HG02981 (cell line): ENCODE measurements at regions not wholly inside any gene's neighbourhood (a gene's known extent, or its start where the extent isn't known, plus 50 kb on each side); places are given as distances from the start of the nearest gene placed in this dataset.
"Not testable (repeated sequence)": the region's sequence is repeated elsewhere in the genome, so short reads cannot be mapped to it uniquely, and the experiment has no call there.

Source experiments
- ATAC-seq: cut with Tn5 transposase; IDR thresholded peaks from one replicate; pipeline ENCODE4 v1.9.1; 2021; ENCODE audit warnings: mild to moderate bottlenecking, moderate library complexity; ENCODE audit not compliant: unreplicated experiment

DNA sequence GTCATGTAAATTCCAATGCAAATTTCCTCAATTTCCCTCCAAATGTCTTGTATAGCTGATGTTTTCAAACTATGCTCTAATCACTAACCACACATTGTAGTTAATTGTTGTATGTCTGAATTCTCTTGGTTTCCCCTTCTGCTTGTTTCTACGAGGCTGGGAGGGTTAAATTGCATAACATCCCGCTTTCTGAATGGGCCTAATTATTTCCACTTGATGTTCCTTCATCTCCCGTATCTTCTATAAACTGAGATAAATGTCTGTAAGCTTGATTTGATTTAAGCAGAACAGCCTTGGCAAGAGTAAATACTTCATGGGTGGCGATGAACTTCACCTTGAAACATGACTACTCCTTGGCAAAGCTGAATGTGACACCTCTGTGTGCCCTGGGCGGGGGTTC lies 72.2 kb downstream of the SERINC2 start:
- ATAC-seq: no peak

DNA sequence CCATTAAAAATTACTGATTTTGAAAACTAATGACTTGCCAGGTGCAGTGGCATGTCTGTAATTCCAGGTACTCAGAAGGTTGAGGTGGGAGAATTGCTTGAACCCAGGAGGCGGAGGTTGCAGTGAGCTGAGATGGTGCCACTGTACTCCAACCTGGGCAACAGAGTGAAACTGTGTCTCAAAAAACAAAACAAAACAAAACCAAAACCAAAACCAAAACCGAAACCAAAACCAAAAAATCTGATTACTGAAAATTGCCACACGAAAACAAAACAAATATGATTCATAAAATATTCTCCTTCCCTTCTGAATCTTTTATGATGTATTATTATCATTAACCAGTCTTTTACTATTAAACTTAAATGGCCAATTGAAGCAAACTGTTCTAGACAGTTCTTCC lies 74.1 kb downstream of the SERINC2 start:
- no peak for ATAC-seq

DNA sequence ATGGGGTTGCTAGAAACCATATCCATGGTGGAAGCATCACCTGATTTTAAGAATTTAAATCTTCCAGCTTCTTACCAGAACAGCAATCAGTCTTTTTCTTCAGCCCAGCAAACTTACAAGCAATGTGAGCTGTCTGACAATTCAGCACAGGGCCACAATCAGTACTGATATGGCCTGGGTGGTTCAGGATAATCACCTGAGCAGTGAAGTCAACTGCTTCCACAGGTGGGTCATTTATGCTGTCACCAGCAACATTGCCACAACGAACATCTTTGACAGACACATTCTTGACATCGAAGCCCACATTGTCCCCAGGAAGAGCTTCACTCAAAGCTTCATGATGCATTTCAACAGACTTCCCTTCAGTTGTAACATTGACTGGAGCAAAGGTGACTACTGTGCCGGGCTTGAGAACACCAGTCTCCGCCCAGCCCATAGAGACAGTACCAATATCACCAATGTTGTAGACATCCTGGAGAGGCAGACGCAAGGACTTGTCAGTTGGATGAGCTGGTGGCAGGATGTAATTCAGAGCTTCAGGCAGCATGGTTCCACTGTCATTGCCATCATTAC lies 74.8 kb downstream of the SERINC2 start:
- ATAC-seq: no peak

DNA sequence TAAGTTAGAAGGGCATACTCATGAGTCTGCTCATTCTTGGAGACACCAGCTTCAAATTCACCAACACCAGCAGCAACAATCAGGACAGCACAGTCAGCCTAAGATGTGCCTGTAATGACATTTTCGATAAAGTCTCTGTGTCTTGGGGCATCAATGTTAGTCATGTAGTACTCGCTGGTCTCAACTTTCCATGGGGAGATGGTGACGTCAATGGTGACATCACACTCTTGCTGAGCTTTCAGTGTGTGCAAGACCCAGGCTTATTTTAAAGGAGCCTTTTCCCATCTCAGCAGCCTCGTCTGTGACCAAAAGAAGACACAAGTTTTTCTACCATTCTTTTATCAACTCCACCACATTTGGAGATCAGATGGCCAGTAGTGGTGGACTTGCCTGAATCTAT lies 75.5 kb downstream of the SERINC2 start:
- no peak for ATAC-seq

DNA sequence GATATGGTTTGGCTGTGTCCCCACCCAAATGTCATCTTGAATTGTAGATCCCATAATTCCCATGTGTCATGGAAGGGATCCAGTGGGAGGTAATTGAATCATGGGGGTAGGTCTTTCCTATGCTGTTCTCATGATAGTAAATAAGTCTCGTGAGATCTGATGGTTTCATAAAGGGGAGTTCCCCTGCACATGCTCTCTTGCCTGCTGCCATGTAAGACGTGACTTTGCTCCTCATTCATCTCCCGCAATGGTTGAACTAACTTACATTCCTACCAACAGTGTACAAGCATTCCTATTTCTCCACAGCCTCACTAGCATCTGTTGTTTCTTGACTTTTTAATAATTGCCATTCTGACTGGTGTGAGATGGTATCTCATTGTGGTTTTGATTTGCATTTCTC lies 76.6 kb downstream of the SERINC2 start:
- not testable (repeated sequence) for ATAC-seq

DNA sequence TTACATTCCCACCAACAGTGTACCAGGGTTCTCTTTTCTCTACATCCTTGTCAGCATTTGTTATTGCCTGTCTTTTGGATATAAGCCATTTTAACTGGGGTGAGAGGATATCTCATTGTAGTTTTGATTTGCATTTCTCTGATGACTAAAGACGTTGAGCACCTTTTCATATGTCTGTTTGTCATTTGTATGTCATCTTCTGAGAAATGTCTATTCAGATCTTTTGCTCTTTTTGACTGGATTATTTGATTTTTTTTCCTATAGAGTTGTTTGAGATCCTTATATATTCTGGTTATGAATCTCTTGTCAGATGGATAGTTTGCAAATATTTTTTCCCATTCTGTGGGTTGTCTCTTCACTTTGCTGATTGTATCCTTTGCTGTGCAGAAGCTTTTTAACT lies 77.6 kb downstream of the SERINC2 start:
- not testable (repeated sequence) for ATAC-seq

DNA sequence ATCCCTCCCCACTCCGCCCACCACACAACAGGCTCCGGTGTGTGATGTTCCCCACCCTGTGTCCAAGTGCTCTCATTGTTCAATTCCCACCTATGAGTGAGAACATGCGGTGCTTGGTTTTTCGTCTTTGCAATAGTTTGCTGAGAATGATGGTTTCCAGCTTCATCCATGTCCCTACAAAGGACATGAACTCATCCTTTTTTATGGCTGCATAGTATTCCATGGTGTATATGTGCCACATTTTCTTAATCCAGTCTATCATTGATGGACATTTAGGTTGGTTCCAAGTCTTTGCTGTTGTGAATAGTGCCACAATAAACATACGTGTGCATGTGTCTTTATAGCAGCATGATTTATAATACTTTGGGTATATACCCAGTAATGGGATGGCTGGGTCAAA lies 81.0 kb upstream of the TINAGL1 start:
- not testable (repeated sequence) for ATAC-seq

DNA sequence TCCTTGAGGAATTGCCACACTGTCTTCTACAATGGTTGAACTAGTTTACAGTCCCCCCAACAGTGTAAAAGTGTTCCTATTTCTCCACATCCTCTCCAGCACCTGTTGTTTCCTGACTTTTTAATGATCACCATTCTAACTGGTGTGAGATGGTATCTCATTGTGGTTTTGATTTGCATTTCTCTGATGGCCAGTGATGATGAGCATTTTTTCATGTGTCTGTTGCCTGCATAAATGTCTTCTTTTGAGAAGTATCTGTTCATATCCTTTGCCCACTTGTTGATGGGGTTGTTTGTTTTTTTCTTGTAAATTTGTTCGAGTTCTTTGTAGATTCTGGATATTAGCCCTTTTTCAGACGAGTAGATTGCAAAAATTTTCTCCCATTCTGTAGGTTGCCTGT lies 80.5 kb upstream of the TINAGL1 start:
- not testable (repeated sequence) for ATAC-seq

DNA sequence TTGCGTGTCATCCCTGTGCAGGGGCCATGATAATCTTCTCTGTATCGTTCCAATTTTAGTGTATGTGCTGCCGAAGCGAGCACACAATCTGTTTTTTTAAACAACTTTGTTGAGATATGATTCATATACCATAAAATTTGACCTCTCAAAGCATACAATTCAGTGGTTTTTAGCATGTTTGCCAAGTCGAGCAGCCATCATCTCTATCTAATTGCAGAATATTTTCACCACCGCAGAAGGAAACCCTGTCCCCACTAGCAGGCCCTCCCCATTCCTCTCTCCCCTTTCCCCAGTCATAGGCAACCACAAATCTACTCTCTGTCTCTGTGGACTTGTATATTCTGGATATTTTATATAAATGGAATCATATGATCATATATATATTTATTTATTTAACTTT lies 78.7 kb upstream of the TINAGL1 start:
- ATAC-seq: no peak

DNA sequence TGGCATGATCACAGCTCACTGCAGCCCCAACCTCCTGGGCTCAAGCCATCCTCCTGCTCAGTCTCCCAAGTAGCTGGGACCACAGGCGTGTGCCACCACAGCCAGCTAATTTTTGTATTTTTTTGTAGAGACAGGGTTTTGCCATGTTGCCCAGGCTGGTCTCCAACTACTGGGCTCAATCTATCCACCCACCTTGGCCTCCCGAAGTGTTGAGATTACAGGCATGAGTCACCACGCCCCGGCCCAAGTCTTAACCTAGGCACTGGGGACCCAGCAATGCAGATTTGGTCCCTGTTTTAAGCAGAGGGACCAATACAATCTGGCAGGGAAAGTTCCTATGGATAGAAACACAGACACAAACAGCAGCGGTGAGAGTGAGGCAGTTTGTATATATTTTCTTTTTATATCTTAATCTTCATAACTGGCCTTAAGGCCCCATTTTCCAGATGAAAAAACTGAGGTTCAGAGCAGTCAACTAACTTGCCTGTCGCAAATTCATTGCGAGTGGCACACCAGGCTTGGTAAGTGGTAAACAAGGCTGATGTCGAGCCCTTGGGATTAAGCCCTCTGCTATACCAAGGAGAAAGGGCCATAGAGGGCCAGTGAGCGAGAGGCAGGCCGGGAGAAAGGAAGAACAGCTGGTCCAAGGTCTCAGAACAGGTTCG lies 77.8 kb upstream of the TINAGL1 start:
- ATAC-seq: no peak

DNA sequence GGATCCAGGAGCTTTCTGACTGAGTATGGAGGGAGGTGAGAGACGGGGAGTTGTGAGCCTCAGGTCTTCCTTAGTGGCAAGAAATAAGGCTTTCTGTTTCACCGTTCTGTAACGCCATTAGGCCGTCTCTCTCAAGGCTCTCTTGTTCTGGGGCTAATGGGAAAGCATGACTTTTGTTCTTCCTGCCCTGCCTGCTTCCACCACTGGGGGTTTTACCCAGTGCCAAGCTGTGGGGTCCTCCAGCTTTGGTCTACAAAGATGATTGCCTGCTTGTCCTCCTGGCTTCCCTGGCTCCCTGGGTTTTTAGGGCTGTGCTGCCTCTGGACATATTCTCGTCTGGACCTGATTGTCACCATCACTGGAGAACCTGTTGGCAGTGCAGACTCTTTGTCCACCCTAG lies 74.8 kb upstream of the TINAGL1 start:
- ATAC-seq: no peak

DNA sequence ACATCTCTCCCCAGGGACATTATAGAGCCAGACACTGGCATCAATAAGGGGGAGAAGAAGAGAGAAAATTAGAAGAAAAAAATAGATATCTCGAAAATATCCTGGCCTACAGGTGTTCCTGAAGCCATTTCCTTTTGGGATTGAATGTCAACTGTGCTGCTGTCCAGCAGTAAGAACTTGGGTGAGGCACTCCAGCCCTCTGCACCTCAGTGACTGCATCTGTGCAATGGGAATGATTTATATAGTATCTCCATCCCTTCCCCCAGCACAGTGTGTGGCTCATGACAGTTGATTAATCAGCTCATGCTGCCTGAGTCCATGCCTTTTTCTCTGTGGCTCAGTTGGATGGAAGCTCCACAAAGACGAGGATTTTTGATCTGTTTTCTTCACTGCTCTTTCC lies 74.1 kb upstream of the TINAGL1 start:
- no peak for ATAC-seq

DNA sequence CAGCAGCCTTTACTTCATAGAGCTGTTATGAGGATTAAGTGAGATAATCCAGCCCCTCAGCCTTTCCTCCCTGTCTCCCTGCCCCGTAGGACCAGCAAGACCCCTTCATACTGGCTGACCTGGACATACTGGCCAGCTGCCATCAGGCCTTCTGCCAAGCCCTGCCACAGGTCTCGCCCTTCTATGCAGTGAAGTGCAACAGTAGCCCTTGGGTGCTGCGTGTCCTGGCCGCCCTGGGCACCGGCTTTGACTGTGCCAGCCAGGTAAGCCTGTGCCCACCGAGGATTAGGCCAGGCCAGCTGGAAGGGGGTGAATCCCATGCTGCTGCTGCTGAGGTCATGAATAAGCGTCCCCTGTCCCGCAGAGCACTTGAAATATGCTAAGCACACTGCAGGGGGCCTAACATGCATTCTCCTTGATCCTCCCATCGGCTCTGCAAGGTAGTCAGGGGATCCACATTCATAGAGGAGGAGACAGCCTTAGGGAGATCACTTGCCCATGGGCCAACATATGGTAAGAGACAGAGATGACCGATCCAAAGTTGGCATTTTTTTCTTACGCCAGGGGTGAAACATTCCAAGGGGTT lies 73.3 kb upstream of the TINAGL1 start:
- no peak for ATAC-seq

DNA sequence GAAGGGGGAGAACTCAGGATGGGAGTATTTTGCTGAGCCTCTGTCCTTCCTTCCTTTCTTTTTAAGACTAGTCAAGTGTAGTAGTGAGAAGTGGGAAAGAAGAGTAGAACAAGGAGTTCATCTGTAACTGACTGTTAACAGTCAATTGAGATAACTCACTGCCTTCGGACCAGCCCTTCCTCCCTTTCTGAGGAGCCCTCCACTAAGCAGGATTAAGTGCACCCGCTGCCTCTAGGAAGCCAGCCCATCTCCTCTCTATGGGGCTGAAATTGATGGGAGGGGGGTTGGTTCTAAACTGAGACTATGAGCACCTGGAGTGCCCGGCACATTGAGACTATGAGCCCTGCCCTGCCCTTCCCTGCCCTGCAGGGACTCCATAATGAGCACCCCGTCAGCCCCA lies 72.7 kb upstream of the TINAGL1 start:
- ATAC-seq: no peak

DNA sequence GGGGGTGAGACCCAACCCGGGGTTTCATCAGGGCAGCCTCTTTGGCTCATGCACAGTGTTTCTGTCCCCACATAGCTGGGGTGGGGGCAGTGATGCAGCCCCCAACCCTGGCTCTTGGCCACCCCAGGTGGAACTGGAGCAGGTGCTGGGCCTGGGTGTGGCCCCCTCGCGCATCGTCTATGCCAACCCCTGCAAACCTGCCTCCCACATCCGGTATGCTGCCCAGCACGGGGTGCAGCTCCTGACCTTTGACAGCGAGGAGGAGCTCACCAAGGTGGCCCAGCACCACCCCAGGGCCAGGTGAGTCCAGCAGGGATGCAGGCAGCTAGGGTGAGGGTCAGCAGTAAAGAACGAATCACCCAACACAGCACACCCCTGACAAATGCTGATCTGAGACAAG lies 72.3 kb upstream of the TINAGL1 start:
- ATAC-seq: no peak

DNA sequence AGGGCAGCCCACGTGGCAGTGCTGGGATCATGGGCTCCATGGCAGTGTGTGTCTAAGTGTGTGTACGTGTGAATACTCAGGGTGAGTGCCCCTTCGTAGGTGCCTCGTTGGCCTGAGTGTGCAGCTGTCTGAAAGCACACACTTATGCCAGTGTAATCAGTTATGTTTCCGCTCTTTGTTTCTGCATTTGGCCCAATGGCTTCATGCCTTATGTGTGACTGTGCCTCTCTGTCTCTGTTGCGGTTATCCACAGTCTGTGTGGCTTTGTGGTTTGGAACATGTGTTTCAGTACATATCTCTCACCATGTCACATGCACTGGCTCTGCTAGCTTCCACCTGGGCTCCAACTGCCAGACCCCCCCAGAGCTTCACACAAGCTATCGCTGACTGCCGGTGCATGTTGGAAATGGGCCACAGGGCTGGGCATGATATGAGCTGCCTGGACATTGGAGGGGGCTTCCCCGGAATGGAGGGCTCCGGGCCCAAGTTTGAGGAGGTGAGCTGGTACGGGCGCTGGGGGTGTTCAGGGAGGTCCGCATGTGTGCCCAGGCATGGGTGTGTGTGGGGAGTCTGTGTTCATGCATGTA lies 70.3 kb upstream of the TINAGL1 start:
- peak; percentile 58 for ATAC-seq

DNA sequence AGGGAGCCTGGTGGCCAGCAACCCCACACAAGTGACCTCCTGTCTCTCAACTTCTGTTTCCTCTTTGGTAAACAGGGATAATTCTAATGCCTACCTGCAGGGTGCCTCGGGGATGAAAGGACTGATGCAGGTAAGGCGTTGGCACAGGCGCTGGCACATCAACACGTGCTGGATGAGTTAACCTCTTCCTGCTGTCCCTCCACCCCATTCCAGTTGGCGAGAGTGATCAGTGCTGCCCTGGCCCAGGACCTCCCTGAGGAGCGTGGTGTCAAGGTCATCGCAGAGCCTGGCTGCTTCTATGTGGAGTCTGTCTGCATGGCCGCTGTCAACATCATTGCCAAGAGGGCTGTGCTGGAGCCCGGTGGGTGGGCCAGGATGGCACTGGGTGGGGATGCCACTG lies 69.1 kb upstream of the TINAGL1 start:
- ATAC-seq: no peak

DNA sequence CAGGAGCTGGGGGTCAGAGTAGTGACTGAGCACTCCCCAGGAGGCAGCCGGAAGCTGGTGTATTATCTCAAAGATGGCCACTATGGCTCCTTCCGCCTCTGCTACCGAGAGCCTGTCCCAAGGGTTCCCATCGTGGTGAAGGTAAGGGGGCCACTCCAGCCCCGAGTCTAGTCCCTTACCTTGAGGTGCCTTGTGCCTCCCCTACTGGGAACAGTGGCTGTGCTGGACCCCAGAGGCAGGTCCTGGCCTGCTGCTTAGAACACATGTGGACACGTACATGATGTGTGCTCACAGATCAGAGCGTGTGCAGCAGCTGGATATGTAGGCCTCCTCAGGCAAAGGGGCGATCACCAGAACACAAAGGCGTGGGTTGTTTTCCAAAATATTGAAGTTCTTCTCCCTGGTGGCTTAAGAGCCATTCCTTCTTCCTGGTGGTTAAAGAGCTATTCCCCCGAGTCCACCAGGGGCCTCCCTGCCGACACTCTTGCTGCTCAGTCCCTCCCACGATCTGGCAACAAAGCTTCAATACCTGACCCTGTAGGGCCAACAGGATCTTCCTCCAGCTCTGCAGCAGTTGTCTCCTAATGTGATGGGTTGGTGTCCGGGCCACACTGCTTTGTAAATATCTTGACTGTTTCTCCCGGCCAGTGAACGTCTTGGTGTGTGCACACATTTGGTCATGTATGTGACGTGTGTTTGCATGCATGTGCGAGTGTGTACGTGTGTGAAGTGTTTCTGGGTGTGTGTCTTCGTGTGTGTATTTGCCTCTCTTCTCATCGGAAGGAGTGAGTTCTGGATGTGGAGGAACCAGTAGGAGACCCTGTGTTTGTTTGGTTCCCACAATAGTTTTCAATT lies 68.4 kb upstream of the TINAGL1 start:
- ATAC-seq: no peak

DNA sequence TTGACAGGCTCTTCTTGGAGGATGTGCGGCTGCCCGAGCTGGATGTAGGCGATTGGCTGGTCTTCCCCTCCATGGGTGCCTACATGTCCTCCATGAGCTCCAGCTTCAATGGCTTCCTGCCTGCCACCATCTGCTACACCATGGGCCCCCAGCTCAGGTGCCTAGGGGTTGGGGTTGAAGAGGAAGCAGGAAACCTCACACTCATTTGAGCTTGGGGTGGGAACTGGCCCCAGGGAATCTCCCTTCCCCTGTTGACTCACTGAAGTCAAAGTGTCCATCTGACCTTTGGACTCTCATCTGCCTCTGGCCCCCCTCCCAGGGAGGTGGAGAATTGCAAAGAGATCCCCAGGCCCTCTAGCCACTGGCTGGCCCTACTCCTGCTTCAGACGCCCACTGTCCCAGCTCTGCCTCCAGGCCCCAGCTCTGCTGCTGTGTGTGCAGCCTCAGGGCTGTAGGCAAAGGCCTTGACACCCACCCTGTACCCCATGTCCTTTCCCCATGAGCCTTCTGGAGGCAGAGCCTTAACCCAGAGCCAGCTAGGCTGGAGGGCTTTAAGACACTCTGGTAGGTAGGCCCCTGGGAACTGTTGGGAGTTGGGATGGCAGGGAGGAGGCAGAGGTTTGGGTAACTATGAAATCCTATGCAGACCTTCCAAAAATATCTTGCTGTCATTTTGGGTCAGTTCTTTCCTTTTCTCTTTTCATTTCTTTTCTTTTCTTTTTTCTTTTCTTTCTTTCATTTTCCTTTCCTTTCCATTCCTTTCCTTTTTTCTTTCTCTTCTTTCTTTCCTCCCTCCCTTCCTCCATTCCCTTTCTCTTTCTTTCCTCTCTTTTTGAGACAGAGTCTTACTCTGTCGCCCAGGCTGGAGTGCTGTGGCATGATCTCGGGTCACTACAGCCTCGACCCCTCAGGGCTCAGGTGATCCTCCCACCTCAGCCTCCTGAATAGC lies 66.9 kb upstream of the TINAGL1 start:
- peak; percentile 35 for ATAC-seq

DNA sequence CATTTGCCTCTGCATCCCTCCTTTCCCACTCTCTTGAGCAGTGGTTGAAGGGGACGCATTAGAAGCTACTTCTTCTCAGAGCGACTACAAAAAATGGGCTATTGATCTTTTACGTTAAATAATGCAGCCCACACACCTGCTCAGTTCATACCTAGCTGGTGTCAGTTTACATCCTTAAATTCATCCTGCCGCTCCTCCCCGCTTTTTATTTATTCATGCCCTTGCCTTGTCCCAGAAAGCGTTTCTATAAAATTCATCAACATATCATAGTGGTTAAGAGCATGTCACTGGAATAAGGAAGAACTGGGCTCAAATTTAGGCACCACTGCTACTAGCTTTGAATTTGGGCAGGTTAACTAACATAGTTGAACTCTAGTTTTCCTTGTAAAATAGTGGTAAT lies 66.0 kb upstream of the TINAGL1 start:
- no peak for ATAC-seq
